Parathyroid adenoma (tissue), 2 donors: ENCODE measurements at regions not wholly inside any gene's neighbourhood (a gene's known extent, or its start where the extent isn't known, plus 50 kb on each side); places are given as distances from the start of the nearest gene placed in this dataset.

Experiments
- H2AFZ ChIP-seq: fragments of 300-600 bp; sonication (generic); one replicate; pipeline ENCODE4 v1.7.0; 2017; ENCODE audit warnings: antibody characterized with exemption, mild to moderate bottlenecking
- H3K27ac ChIP-seq: fragments of 300-600 bp; sonication (generic); one replicate; pipeline ENCODE4 v1.7.0; 2017
- H3K27me3 ChIP-seq: fragments of 300-600 bp; sonication (generic); one replicate; pipeline ENCODE4 v1.7.0; 2017; ENCODE audit warnings: low read length; ENCODE audit not compliant: control insufficient read depth, insufficient read depth
- H3K36me3 ChIP-seq: fragments of 300-600 bp; sonication (generic); one replicate; pipeline ENCODE4 v1.7.0; 2017; ENCODE audit warnings: low read length; ENCODE audit not compliant: control insufficient read depth, insufficient read depth
- H3K4me1 ChIP-seq: fragments of 300-600 bp; sonication (generic); one replicate; pipeline ENCODE4 v1.7.0; 2017; ENCODE audit warnings: control low read depth
- H3K4me2 ChIP-seq: fragments of 300-600 bp; sonication (generic); one replicate; pipeline ENCODE4 v1.7.0; 2017; ENCODE audit warnings: low read length
- H3K4me3 ChIP-seq: fragments of 300-600 bp; sonication (generic); one replicate; pipeline ENCODE4 v1.7.0; 2017; ENCODE audit warnings: low read depth, low read length
- H3K79me2 ChIP-seq: fragments of 300-600 bp; sonication (generic); one replicate; pipeline ENCODE4 v1.7.0; 2017; ENCODE audit warnings: control low read depth
- H3K9ac ChIP-seq: fragments of 300-600 bp; sonication (generic); one replicate; pipeline ENCODE4 v1.7.0; 2017; ENCODE audit warnings: mild to moderate bottlenecking
- H3K9me3 ChIP-seq: fragments of 300-600 bp; sonication (generic); one replicate; pipeline ENCODE4 v1.7.0; 2017; ENCODE audit warnings: low read length; ENCODE audit not compliant: control insufficient read depth
- TF ChIP-seq, protein P1 (sequence below): fragments of 300-600 bp; sonication (generic); IDR thresholded peaks from one replicate; pipeline ENCODE4 v1.7.0; 2017; ENCODE audit warnings: antibody characterized with exemption, mild to moderate bottlenecking
- donor health status: primary hyperparathyroidism.

DNA sequence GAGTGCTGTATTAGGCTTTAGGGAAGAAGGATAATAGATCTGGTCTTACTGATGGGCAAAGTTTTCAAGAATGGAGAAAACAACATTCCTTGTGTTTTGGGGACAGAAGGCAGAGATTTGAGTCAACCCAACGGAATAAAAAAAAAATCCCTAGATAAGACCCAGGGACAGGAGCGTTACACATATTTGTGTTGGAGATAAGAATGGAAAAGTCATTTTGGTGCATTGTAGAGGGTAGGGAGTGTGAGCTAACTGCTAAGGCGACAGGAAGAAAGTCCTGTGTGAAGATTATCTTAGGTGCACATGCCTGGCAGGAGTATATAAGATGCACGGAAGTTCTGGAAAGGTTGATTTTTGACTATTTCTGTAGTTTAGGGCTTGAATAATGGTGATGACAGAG is 450.3 kb upstream of the ARGLU1 start:
- TF ChIP-seq, protein P1, sequence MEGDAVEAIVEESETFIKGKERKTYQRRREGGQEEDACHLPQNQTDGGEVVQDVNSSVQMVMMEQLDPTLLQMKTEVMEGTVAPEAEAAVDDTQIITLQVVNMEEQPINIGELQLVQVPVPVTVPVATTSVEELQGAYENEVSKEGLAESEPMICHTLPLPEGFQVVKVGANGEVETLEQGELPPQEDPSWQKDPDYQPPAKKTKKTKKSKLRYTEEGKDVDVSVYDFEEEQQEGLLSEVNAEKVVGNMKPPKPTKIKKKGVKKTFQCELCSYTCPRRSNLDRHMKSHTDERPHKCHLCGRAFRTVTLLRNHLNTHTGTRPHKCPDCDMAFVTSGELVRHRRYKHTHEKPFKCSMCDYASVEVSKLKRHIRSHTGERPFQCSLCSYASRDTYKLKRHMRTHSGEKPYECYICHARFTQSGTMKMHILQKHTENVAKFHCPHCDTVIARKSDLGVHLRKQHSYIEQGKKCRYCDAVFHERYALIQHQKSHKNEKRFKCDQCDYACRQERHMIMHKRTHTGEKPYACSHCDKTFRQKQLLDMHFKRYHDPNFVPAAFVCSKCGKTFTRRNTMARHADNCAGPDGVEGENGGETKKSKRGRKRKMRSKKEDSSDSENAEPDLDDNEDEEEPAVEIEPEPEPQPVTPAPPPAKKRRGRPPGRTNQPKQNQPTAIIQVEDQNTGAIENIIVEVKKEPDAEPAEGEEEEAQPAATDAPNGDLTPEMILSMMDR = no peak

DNA sequence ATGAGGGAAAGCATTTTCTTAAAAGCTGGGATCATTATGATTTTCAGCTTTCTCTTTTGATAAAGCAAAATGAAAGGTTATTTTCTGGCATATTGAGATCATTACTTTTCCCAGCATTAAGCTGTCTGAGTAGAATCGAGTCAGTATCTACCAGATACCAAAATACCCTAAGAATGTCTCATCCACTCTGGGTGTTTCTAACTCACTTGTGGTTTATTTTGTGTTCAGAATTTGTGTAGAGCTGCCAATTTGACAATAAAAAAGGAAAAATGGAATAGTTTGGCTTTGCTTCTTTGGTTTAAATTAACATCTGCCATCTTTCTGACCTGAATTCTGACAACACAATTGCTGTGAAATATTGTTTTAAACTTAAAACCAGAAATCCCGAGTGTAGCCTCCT is 438.7 kb upstream of the ARGLU1 start:
- no peak overlapping the region for H2AFZ ChIP-seq
- no peak overlapping the region for H3K27ac ChIP-seq
- H3K9me3 ChIP-seq = no peaks in the 10 kb centered on the region
- H3K9ac ChIP-seq = no peak overlapping the region
- no peaks in the 10 kb centered on the region for H3K4me1 ChIP-seq
- H3K4me2 ChIP-seq = no peak overlapping the region
- H3K36me3 ChIP-seq = no peaks in the 10 kb centered on the region
- H3K27me3 ChIP-seq = no peaks in the 10 kb centered on the region
- H3K79me2 ChIP-seq = no peaks in the 10 kb centered on the region
- no peak overlapping the region for H3K4me3 ChIP-seq
- TF ChIP-seq, protein P1 = no peak

More for the DNA sequence above, 450.3 kb upstream of the ARGLU1 start:
- no peaks in the 10 kb centered on the region for H3K36me3 ChIP-seq
- no peak overlapping the region for H2AFZ ChIP-seq
- no peaks in the 10 kb centered on the region for H3K27me3 ChIP-seq
- H3K9ac ChIP-seq = no peak overlapping the region
- H3K4me3 ChIP-seq = no peak overlapping the region
- no peaks in the 10 kb centered on the region for H3K79me2 ChIP-seq
- H3K27ac ChIP-seq = no peak overlapping the region
- no peak overlapping the region for H3K4me2 ChIP-seq
- H3K4me1 ChIP-seq = no peaks in the 10 kb centered on the region
- no peaks in the 10 kb centered on the region for H3K9me3 ChIP-seq

DNA sequence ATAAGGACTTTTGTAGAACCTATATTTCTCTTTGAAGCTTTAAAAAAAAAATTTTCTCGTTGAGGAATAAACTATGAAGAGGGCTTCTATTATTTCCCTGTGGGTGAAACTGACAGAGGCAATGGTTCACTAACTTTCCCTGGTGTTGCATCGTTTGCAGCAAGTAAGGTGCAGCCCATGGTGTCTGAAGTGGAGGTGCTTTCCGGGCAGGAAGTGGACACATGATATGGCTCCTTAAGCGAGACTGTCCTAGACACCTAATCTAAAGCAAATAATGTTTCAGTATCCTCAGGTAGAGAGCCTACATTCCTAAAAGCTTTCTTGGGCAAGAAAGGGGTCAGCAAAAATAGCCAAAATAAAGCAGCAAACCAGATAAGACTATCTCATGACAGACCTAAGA is 437.6 kb upstream of the ARGLU1 start:
- Histone ChIP-seq H3K9me3 (no peaks in the 10 kb centered on the region), H3K4me2 (no peak overlapping the region), H3K27me3 (no peaks in the 10 kb centered on the region), H2AFZ (no peak overlapping the region), H3K4me1 (no peaks in the 10 kb centered on the region), H3K27ac (no peak overlapping the region), H3K4me3 (no peak overlapping the region), H3K9ac (no peak overlapping the region), H3K79me2 (no peaks in the 10 kb centered on the region), H3K36me3 (no peaks in the 10 kb centered on the region)
- TF ChIP-seq, protein P1 = no peak

DNA sequence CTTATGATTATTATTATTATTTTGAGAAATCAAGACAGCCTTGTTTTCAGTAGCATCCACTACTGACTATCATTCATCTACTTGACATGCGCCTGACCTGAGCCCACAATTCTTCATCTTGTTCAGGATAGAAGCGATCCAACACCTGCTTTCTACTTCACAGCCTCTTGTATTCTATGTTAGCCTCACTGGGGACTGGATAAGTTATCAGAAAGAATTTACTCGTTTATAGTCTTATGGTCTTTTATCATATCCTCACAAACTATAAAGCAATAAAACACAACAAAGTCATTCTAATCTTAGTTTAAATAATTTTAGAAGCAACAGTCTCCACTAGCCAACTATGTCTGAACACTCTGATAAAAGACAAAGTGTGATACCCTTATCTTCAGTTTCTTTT is 436.0 kb upstream of the ARGLU1 start:
- Histone ChIP-seq H3K79me2 (no peaks in the 10 kb centered on the region), H3K4me1 (no peaks in the 10 kb centered on the region), H3K27ac (no peak overlapping the region), H3K9me3 (no peaks in the 10 kb centered on the region), H3K4me3 (no peak overlapping the region), H3K4me2 (no peak overlapping the region), H3K9ac (no peak overlapping the region), H2AFZ (no peak overlapping the region), H3K27me3 (no peaks in the 10 kb centered on the region), H3K36me3 (no peaks in the 10 kb centered on the region)
- TF ChIP-seq, protein P1 = no peak

DNA sequence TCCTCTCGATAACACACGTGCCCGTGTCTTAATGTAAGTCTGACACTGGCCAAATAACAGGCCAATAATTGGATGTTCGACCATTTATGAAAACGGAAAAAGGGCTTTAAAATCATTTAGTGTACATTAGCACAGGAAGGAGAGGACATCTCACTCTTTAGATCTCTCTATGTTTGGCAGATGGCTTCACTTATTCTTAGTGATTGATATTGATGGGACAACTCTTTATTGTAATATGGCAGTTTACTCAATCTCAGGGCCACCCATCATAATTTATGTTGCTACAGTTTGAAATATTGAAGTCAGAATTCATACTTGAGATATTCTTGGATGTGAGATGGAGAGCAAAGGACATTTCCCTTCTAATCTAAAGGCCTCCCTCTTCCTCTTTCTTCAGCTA is 430.7 kb upstream of the ARGLU1 start:
- Histone ChIP-seq H3K4me1 (no peaks in the 10 kb centered on the region), H2AFZ (no peak overlapping the region), H3K9ac (no peak overlapping the region), H3K4me2 (no peak overlapping the region), H3K9me3 (no peaks in the 10 kb centered on the region), H3K27me3 (no peaks in the 10 kb centered on the region), H3K79me2 (no peaks in the 10 kb centered on the region), H3K4me3 (no peak overlapping the region), H3K36me3 (no peaks in the 10 kb centered on the region), H3K27ac (no peak overlapping the region)
- TF ChIP-seq, protein P1 = no peak
